IPS DF 19.7 (cell line): ENCODE measurements at regions not wholly inside any gene's neighbourhood (a gene's known extent, or its start where the extent isn't known, plus 50 kb on each side); places are given as distances from the start of the nearest gene placed in this dataset.
"Not testable (repeated sequence)": the region's sequence is repeated elsewhere in the genome, so short reads cannot be mapped to it uniquely, and the experiment has no call there.

Source experiments
- DNase-seq: peaks from one replicate; pipeline ENCODE4 v3.0.0-alpha.2; 2013; ENCODE audit warnings: low read depth, low spot score

DNA sequence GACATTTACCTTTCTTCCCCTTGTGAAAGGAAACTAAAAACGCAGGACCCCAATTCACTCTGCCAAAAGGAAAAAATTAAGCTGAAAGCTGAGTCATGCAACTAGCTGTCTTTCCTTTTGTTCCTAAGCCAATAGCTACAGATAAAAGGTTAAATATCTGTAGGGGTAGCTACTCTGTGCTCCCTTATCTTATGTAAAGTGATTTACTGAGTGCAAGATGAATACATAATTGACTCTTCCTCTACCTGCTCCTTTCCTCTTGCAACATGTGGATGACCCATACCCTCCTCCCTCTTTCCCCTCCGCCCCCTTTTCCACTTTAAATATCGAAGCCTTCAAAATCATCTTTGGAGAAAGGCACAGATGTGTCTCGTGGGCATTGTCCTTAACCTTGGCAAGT, 68.0 kb upstream of the ZNF157 start:
- DNase-seq, result no peak

DNA sequence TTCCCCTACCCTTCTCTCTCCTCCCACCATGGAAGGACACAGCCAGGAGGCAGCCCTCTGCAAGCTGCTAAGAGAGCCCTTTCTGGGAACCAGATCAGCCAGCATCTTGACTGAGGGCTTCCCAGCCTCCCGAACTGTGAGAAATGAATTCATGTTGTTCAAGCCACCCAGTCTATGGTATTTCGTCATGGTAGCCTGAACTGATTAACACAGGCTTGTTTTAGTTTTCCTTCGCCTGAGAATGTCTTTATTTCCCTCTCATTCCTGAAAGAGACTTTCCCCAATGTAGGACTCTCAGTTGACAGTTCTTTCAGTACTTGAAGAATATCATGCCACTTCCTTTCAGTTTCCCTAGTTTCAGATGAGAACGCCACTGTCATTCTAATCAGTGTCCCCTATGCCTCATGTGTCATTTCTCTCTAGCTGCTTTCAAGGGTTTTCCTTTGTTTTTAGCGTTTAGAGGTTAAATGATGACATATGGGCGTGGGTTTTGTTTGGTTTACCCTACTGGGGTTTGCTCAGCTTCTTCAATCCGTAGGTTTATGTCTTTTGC, 63.8 kb upstream of the ZNF157 start:
- not testable (repeated sequence) for DNase-seq

DNA sequence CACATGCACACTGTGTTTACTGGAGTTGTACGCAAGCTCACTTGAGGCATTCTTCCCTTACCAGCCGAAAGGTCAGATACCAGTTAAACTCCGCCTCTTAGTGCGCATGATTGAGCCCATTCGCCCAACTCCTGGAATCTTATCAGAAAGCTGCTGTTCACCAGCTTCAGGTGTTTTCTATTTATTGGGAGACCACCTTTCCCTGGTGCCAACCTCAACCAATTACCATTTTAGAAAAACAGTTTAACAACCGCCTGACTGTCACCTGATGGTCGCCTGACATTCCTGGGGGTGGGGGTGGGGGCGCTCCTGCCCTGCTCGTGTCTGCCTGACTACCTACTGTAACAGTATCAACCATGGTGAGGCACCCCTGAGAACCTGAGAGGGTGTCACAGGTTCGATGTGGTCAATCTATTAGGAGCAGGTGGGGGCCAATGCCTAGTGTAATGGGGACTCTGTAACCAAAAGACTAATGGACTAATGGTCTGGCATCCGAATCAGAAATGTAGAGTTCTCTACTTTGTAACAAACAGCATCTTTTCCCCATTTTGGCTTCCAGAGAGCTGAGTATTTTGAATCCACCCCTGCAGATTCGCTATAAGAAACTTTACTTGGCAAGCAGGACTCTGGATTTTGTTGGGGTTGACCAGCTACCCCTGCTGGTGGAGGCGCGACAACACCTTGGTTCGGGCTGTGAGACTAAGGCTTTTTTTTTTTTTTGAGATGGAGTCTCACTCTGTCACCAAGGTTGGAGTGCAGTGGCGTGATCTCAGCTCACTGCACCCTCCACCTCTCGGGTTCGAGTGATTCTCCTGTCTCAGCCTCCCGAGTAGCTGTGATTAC, 58.2 kb upstream of the ZNF157 start:
- DNase-seq, result no peak

DNA sequence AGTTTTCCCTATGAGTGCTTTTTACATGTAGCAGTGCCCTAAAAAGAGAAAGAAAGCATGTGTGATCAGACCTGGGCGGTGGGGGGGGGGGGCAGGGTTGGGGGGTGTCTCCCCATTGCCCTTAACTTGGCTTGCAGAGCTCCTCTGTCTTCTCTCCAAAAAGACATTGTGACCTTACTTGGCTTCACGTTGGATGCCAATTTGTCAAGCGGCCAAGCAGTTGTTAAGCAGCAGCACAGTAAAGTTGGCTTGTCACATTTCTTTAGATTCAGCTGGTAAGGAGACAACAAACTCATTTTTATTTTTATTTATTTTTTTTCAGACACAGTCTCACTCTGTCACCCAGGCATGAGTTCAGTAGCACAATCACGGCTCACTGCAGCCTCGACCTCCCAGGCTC, 57.3 kb upstream of the ZNF157 start:
- DNase-seq, result no peak

DNA sequence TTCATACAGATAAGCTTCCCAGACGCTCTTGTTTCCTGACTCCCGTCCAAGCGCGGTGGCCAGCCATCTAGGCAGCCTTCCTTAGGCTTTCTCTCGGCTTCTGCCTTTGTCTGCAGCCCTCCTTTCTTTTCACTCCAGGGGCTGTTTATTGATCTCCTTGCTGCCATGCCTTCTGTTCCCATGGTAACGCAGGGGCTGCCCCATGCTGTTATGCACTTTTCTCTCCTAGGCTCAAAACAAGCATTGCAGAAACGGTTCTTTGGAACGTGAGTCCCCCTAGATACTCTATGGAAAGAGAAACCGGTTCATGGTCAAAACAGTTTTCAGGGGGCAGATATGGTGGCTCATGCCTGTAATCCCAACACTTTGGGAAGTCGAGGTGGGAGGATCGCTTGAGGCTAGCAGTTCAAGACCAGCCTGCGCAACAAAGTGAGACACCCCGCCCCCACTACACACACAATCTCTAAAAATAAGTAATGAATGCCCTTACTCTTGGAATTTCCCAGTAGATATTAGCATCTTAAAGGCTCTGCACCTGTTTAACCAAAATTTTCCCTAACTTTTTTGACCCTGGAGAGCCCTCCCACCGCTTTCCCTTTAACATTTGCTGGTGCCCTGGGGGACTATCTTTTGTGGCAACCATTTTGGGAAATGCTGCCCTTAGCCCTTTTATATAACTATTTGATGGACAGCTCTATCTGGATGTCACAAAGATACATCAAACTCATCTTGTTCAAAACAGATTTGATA, 53.9 kb upstream of the ZNF157 start:
- peak; percentile 72 for DNase-seq
